ENCODE measurements at regions not wholly inside any gene's neighbourhood (a gene's known extent, or its start where the extent isn't known, plus 50 kb on each side); places are given as distances from the start of the nearest gene placed in this dataset.

DNA sequence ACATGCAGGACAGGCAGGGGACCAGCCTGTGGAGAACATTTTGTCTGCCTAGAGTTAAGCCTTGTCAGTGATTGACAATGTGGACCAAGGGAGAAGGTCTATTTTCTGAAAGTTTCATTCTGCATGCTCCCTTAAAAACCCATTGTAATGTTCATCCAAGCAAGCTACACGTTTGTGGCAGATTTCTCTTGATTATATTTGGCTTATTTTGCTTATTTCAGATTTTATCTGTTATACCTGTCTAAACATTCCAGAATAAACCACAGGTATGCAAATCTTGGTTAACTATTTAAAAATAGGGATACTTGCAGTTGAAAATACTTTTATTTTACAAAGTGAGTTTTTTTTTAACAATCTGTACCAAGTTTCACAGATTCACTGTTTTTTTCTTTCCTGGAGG, 78.2 kb upstream of the F3 start:
- TF ChIP-seq, protein P1, sequence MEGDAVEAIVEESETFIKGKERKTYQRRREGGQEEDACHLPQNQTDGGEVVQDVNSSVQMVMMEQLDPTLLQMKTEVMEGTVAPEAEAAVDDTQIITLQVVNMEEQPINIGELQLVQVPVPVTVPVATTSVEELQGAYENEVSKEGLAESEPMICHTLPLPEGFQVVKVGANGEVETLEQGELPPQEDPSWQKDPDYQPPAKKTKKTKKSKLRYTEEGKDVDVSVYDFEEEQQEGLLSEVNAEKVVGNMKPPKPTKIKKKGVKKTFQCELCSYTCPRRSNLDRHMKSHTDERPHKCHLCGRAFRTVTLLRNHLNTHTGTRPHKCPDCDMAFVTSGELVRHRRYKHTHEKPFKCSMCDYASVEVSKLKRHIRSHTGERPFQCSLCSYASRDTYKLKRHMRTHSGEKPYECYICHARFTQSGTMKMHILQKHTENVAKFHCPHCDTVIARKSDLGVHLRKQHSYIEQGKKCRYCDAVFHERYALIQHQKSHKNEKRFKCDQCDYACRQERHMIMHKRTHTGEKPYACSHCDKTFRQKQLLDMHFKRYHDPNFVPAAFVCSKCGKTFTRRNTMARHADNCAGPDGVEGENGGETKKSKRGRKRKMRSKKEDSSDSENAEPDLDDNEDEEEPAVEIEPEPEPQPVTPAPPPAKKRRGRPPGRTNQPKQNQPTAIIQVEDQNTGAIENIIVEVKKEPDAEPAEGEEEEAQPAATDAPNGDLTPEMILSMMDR (conservative IDR thresholded peaks at IDR 0.05), result no peak
- TF ChIP-seq EZH2 (IDR thresholded peaks at IDR 0.05; ENCODE audit: low read depth), result no peak

Data from PC-9 (cell line).